ENCODE measurements at regions not wholly inside any gene's neighbourhood (a gene's known extent, or its start where the extent isn't known, plus 50 kb on each side); places are given as distances from the start of the nearest gene placed in this dataset.
A peak's percentile ranks its signal among the peaks of the same experiment; 100 is the strongest.

GRCh38 chr13:111470933-111471332, 150.5 kb downstream of the TEX29 start:
- WGBS, 2 donors: 92 to 95% methylated on average over 9 of the region's 9 CpGs
- intact Hi-C loops (cut with DNase I; ENCODE audit: low total_unique reads): loop anchor here (10.0 kb wide), 1 partner anchor 1134 kb away; no protein-coding TSS in a partner anchor
- H3K4me3 ChIP-seq (ENCODE audit: low read depth, poor library complexity, severe bottlenecking): no peak overlapping the region
- TF ChIP-seq POLR2A (IDR thresholded peaks at IDR 0.05) (no peak), CTCF (IDR thresholded peaks at IDR 0.05) (no peak)
- no peak for DNase-seq (ENCODE audit: low spot score in 2 of 2)

GRCh38 chr13:111472083-111472482, 151.6 kb downstream of the TEX29 start:
- TF ChIP-seq POLR2A (IDR thresholded peaks at IDR 0.05) (no peak), CTCF (IDR thresholded peaks at IDR 0.05) (no peak)
- no peak overlapping the region for H3K4me3 ChIP-seq (ENCODE audit: low read depth, poor library complexity, severe bottlenecking)
- DNase-seq (ENCODE audit: low spot score in 2 of 2): peak in 1 of 2 donors; percentile 75
- WGBS, 2 donors: 74 to 80% methylated on average over 10 of the region's 10 CpGs
- intact Hi-C loops (cut with DNase I; ENCODE audit: low total_unique reads): loop anchor here (10.0 kb wide), 1 partner anchor 1133 kb away; no protein-coding TSS in a partner anchor

- WGBS, 2 donors: 65 to 71% methylated on average over 17 to 19 of the region's 19 CpGs
- intact Hi-C loops (cut with DNase I; ENCODE audit: low total_unique reads): loop anchor here (10.0 kb wide), 1 partner anchor 1132 kb away; no protein-coding TSS in a partner anchor
- DNase-seq (ENCODE audit: low spot score in 2 of 2): no peak
- TF ChIP-seq POLR2A (IDR thresholded peaks at IDR 0.05): no peak
- TF ChIP-seq CTCF (IDR thresholded peaks at IDR 0.05): no peak
- no peak overlapping the region for H3K4me3 ChIP-seq (ENCODE audit: low read depth, poor library complexity, severe bottlenecking)
Measured at GRCh38 chr13:111472559-111473460, 152.4 kb downstream of the TEX29 start.

DNA sequence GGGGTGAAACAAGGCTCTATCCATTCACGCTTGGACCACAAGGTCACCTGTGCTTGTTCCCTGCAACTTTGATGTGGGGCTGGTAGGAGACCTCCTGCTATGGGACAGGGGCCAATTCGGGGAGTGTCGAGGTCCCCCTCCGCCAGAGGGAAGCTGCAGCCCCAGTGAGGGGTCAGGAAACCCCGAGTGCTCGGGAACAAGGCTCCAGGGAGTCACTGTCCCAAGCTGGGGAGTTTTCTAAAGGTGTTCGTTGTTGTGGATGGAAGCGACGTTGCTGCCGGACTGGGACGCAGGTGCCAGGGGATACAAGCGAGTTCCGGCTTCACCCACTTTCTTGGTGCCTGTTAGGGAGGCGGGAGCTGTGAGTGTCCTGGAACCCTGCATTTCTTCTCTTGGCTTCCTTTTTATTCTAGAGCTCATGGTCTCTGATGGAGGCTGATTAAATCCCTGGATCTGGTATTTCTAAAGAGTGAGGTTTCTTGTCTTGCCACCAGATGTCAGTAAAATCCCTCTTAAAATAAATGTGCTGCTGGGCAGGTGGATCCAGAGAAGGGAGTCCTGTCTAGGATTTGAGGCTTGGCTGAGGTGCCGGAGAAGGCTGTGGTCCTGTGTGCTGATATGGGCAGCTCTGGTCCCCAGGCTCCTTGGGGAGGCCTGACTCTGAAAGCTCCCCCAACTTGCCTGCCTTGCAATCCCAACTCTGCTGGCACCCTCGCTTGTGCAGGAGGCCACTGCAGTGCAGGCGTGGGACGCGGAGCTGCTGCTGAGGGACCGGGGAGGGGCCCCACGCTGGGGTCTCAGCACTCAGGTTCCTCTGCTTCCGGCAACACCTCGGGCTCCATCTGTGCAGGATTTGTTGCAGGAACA, 153.9 kb downstream of the TEX29 start:
- WGBS, 2 donors: 47 to 53% methylated on average over 23 of the region's 23 CpGs

GRCh38 chr13:111475488-111475887, 155.0 kb downstream of the TEX29 start:
- intact Hi-C loops (cut with DNase I; ENCODE audit: low total_unique reads): loop anchor here (5.0 to 10.0 kb wide), 2 partner anchors 972 to 1129 kb away; no protein-coding TSS in a partner anchor
- WGBS, 2 donors: 69 to 70% methylated on average over 8 of the region's 8 CpGs
- no peak overlapping the region for H3K4me3 ChIP-seq (ENCODE audit: low read depth, poor library complexity, severe bottlenecking)
- no peak for TF ChIP-seq POLR2A (IDR thresholded peaks at IDR 0.05)
- no peak for TF ChIP-seq CTCF (IDR thresholded peaks at IDR 0.05)
- DNase-seq (ENCODE audit: low spot score in 2 of 2): no peak

More for the DNA sequence above, 153.9 kb downstream of the TEX29 start:
- peak in 1 of 2 donors; percentile 83 for DNase-seq (ENCODE audit: low spot score in 2 of 2)
- intact Hi-C loops (cut with DNase I; ENCODE audit: low total_unique reads): loop anchor here (5.0 to 10.0 kb wide), 2 partner anchors 973 to 1130 kb away; no protein-coding TSS in a partner anchor
- no peak for TF ChIP-seq POLR2A (IDR thresholded peaks at IDR 0.05)
- no peak overlapping the region for H3K4me3 ChIP-seq (ENCODE audit: low read depth, poor library complexity, severe bottlenecking)
